ENCODE measurements at regions not wholly inside any gene's neighbourhood (a gene's known extent, or its start where the extent isn't known, plus 50 kb on each side); places are given as distances from the start of the nearest gene placed in this dataset.
A peak's percentile ranks its signal among the peaks of the same experiment; 100 is the strongest.

- peaks cover 0 to 38% (median 11%) of the 10 kb centered on the region in 9 donors for H3K27me3 ChIP-seq
- peak overlapping the region in 9 of 12 donors; percentile 16 to 56 (median 43) for H3K27ac ChIP-seq
- ATAC-seq: no peak
- intact Hi-C loops (cut with DNase I): no loop called here
- H3K9me3 ChIP-seq: peaks cover 0 to 22% (median 7%) of the 10 kb centered on the region in 12 donors
- H3K4me3 ChIP-seq: no peak overlapping the region
- no peaks in the 10 kb centered on the region for H3K36me3 ChIP-seq
- TF ChIP-seq POLR2A (IDR thresholded peaks at IDR 0.05): no peak
- TF ChIP-seq, protein P1, sequence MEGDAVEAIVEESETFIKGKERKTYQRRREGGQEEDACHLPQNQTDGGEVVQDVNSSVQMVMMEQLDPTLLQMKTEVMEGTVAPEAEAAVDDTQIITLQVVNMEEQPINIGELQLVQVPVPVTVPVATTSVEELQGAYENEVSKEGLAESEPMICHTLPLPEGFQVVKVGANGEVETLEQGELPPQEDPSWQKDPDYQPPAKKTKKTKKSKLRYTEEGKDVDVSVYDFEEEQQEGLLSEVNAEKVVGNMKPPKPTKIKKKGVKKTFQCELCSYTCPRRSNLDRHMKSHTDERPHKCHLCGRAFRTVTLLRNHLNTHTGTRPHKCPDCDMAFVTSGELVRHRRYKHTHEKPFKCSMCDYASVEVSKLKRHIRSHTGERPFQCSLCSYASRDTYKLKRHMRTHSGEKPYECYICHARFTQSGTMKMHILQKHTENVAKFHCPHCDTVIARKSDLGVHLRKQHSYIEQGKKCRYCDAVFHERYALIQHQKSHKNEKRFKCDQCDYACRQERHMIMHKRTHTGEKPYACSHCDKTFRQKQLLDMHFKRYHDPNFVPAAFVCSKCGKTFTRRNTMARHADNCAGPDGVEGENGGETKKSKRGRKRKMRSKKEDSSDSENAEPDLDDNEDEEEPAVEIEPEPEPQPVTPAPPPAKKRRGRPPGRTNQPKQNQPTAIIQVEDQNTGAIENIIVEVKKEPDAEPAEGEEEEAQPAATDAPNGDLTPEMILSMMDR (IDR thresholded peaks at IDR 0.05): no peak
- peaks cover 0 to 3% (median 0%) of the 10 kb centered on the region in 12 donors for H3K4me1 ChIP-seq
- 56 to 68% (median 64%) methylated on average over 6 of the region's 6 CpGs for WGBS, 4 donors
- no peak for DNase-seq
Observed at GRCh38 chr1:20428841-20429240, 57.2 kb downstream of the CAMK2N1 start.

DNA sequence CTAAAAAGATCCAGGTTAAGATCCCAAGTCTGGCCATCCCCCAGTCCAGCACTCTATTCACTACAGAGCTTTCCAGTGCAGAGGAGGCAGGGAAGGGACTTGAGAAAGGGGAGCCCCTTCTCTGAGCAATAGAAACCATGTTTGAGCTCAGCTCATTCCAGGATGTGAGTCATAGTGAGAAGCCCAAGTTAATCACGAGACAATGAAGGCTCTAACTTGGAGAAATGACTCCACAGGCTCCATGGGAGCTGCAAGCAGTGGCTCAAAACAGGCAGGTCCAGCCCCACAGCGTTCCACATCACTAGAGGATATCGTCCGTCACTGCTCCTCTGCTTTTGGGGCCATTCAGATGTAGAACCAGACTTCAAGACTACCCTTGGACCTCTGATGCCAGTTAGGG lies 59.1 kb downstream of the CAMK2N1 start:
- ATAC-seq (no peak), DNase-seq (no peak)
- Histone ChIP-seq H3K36me3 (no peaks in the 10 kb centered on the region), H3K9me3 (peaks cover 0 to 41% (median 23%) of the 10 kb centered on the region in 12 donors), H3K4me3 (no peak overlapping the region), H3K4me1 (peaks cover 0 to 3% (median 0%) of the 10 kb centered on the region in 12 donors), H3K27me3 (peaks cover 0 to 28% (median 1%) of the 10 kb centered on the region in 9 donors), H3K27ac (no peak overlapping the region)
- WGBS, 4 donors: 36 to 60% (median 53%) methylated on average over 4 of the region's 4 CpGs
- intact Hi-C loops (cut with DNase I): no loop called here
- TF ChIP-seq, protein P1 (IDR thresholded peaks at IDR 0.05): no peak
- no peak for TF ChIP-seq POLR2A (IDR thresholded peaks at IDR 0.05)

- peaks cover 0 to 3% (median 0%) of the 10 kb centered on the region in 12 donors for H3K4me1 ChIP-seq
- WGBS, 4 donors: 69 to 77% (median 73%) methylated on average over 4 of the region's 4 CpGs
- no peak for DNase-seq
- TF ChIP-seq, protein P1 (IDR thresholded peaks at IDR 0.05): no peak
- TF ChIP-seq POLR2A (IDR thresholded peaks at IDR 0.05): no peak
- intact Hi-C loops (cut with DNase I): no loop called here
- peaks cover 0 to 43% (median 24%) of the 10 kb centered on the region in 12 donors for H3K9me3 ChIP-seq
- no peaks in the 10 kb centered on the region for H3K36me3 ChIP-seq
- peaks cover 0 to 22% (median 0%) of the 10 kb centered on the region in 9 donors for H3K27me3 ChIP-seq
- no peak for ATAC-seq
- no peak overlapping the region for H3K27ac ChIP-seq
- no peak overlapping the region for H3K4me3 ChIP-seq
Observed at GRCh38 chr1:20426371-20426770, 59.6 kb downstream of the CAMK2N1 start.

DNA sequence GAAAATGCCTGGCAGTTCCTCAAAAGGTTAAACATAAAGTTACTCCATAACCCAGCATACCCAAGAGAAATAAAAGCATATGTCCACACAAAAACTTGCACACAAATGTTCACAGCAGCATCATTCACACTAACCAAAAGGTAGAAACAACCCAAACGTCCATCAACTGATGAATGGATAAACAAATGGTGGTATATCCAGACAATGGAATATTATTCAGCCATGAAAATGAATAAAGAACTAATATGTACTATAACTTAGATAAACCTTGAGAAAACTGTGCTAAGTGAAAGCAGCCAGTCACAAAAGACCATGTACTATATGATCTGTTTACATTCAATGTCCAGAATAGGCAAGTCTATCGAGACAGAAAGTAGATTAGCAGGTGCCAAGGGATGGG lies 60.4 kb downstream of the CAMK2N1 start:
- H3K4me3 ChIP-seq: no peak overlapping the region
- 43 to 47% (median 45%) methylated on average over 2 of the region's 2 CpGs for WGBS, 4 donors
- intact Hi-C loops (cut with DNase I): no loop called here

More for the DNA sequence above, 60.4 kb downstream of the CAMK2N1 start:
- Histone ChIP-seq H3K36me3 (no peaks in the 10 kb centered on the region), H3K4me1 (peaks cover 0 to 3% (median 0%) of the 10 kb centered on the region in 12 donors), H3K9me3 (peaks cover 0 to 43% (median 24%) of the 10 kb centered on the region in 12 donors), H3K27me3 (peaks cover 0 to 17% (median 0%) of the 10 kb centered on the region in 9 donors), H3K27ac (no peak overlapping the region)
- ATAC-seq (no peak), DNase-seq (no peak)
- TF ChIP-seq, protein P1 (IDR thresholded peaks at IDR 0.05): no peak
- TF ChIP-seq POLR2A (IDR thresholded peaks at IDR 0.05): no peak

Measured in heart left ventricle (tissue), 16 donors.